ENCODE measurements at regions not wholly inside any gene's neighbourhood (a gene's known extent, or its start where the extent isn't known, plus 50 kb on each side); places are given as distances from the start of the nearest gene placed in this dataset.

GRCh38 chr7:111622084-111622483 lies 59.8 kb upstream of the IMMP2L start:
- no peak overlapping the region for H3K18ac ChIP-seq (ENCODE audit: insufficient read length, low read depth, low read length)
- H2BK120ac ChIP-seq (ENCODE audit: low read depth, low read length, poor library complexity, severe bottlenecking) = no peak overlapping the region
- no peak overlapping the region for H2BK20ac ChIP-seq (ENCODE audit: low read depth, low read length, poor library complexity, severe bottlenecking)
- no peak overlapping the region for H4K5ac ChIP-seq (ENCODE audit: insufficient read length, low read depth, low read length)
- no peak overlapping the region for H2BK5ac ChIP-seq (ENCODE audit: insufficient read length, low read length)
- H3K4me2 ChIP-seq (ENCODE audit: insufficient read depth, insufficient read length, low read length) = no peak overlapping the region
- H2BK15ac ChIP-seq (ENCODE audit: low read depth, low read length) = no peak overlapping the region
- Mint-ChIP-seq H3K36me3 (ENCODE audit: insufficient read depth in 1 of 3, low read depth in 3 of 3) (peaks cover 0 to 2% (median 0%) of the 10 kb centered on the region in 3 experiments; a peak in 1 of 7 replicates), H3K4me3 (no peak overlapping the region), H3K27me3 (ENCODE audit: low read depth) (peaks cover 1% of the 10 kb centered on the region; the same call in 1 of the 2 replicates), H3K27ac (no peak overlapping the region), H3K4me1 (no peaks in the 10 kb centered on the region), H3K9me3 (peaks cover 0 to 1% of the 10 kb centered on the region in 2 experiments; a peak in 2 of 5 replicates)
- H3K9me3 ChIP-seq (ENCODE audit: control insufficient read depth, low read depth, low read length) = no peaks in the 10 kb centered on the region
- no peaks in the 10 kb centered on the region for H4K20me1 ChIP-seq (ENCODE audit: control insufficient read depth, insufficient read depth, insufficient read length)
- H3K23me2 ChIP-seq (ENCODE audit: insufficient read length, low read depth, low read length, poor library complexity, severe bottlenecking) = no peaks in the 10 kb centered on the region
- no peak overlapping the region for H2BK12ac ChIP-seq (ENCODE audit: insufficient read length, low read depth, low read length)
- DNase-seq = no peak
- H3K4ac ChIP-seq (ENCODE audit: low read depth, low read length) = no peak overlapping the region
- WGBS (ENCODE audit: extremely low coverage, insufficient read length, low lambda C conversion rate) = no CpG with 5 or more reads among the region's 4 CpGs
- H3K27ac ChIP-seq (ENCODE audit: insufficient read length, low read depth, low read length) = no peak overlapping the region
- H3T11ph ChIP-seq (ENCODE audit: low read length) = no peak overlapping the region
- no peaks in the 10 kb centered on the region for H3K4me1 ChIP-seq (ENCODE audit: insufficient read depth, low read length)
- H3K79me1 ChIP-seq (ENCODE audit: insufficient read depth, low read depth, low read length, poor library complexity, severe bottlenecking) = no peaks in the 10 kb centered on the region
- no peak for TF ChIP-seq CTCF (conservative IDR thresholded peaks at IDR 0.05)
- no peak overlapping the region for H2AK5ac ChIP-seq (ENCODE audit: insufficient read length, low read length)
- no peak overlapping the region for H3K14ac ChIP-seq (ENCODE audit: insufficient read depth, low read length)
- H3K27me3 ChIP-seq (ENCODE audit: insufficient read depth, low read length) = no peaks in the 10 kb centered on the region
- no peak overlapping the region for H3K23ac ChIP-seq (ENCODE audit: insufficient read length, low read depth, low read length)
- no peak overlapping the region for H3K9ac ChIP-seq (ENCODE audit: extremely low read depth, insufficient read length, low read length)
- H3K56ac ChIP-seq (ENCODE audit: insufficient read length, low read depth, low read length) = no peak overlapping the region
- H3K79me2 ChIP-seq (ENCODE audit: insufficient read depth, low read length) = no peaks in the 10 kb centered on the region
- no peak overlapping the region for H4K8ac ChIP-seq (replicated peaks; ENCODE audit: insufficient read length, low read depth, low read length)
- H4K91ac ChIP-seq (ENCODE audit: insufficient read length, low read depth, low read length) = no peak overlapping the region
- no peak overlapping the region for H2AFZ ChIP-seq (ENCODE audit: low read length)
